ENCODE measurements at regions not wholly inside any gene's neighbourhood (a gene's known extent, or its start where the extent isn't known, plus 50 kb on each side); places are given as distances from the start of the nearest gene placed in this dataset.
A peak's percentile ranks its signal among the peaks of the same experiment; 100 is the strongest.
"Not testable (repeated sequence)": the region's sequence is repeated elsewhere in the genome, so short reads cannot be mapped to it uniquely, and the experiment has no call there.

DNA sequence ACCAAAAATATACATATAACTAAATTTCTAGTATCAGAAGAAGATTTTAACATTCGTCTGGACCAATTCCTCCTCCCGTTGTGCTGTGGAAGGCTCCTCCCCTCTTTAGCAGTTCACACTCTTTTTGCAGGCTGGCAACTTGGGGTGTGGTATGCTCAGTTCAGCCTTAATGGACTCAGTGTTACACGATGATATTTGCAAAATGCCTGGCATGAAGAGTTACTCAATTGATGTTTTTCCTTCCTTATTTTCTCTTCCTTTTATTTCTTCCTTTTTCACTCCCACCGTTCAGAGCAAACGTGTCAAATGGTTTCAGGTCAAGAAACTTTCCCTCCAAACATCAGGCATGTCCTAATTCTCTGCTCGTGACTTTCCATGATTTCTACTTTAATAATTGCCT, 248.3 kb downstream of the PHF14 start:
- no peak for DNase-seq

DNA sequence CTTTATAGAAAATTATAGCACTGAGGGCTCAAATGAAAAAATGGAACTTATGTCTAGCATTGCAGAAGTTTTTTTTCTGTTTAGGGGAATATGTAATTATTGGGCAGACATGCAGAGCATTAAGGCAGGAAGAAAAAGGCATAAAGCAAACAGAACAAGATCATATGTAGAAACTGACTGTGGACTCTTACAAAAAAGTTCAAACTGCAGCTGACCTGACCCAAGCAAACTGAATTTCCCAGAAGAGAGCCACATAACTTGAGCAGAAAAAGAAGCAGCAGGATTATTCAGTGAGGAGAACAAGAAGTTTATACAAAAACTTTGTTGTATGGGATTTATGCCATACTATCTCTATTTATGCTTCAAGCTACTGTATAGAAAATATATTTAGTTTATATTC, 250.9 kb downstream of the PHF14 start:
- no peak for DNase-seq

DNA sequence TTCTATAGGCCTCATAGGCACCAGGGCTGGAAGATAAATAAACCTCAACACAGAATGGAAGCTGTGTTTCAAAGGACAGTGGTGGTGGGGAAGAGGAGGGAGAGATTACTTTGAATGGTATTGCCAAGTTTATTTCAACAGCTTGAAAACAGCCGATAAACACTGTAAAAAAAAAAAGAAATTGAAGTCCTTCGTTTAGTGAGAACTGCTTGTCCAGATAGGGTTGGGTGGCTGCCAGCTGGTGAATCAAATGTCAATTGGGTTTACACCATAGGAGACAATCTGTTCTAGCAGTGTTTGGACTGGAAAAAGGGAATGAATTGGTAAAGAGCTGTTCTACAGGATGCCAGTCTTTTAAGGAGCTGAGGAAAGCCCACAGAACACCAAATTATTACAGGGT, 254.8 kb downstream of the PHF14 start:
- DNase-seq = no peak

DNA sequence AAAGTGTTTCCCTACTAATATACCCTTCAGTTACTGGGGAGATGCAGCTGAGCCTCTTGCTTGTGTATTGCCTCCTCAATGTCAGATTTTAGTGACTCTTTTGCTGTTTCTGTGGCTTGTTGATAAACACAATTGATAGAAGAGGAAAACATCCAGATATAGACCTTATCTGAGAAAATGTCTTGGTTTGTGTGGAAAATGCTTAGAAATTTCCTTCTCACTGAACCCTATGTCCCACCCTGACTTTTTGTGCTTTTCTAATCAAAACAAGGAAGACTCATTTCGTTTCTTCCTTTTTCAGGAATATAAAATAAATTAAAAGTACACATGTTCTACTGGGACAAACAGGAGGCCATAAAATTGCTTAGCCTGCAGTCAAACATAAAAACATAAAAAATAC, 257.5 kb downstream of the PHF14 start:
- DNase-seq = no peak

DNA sequence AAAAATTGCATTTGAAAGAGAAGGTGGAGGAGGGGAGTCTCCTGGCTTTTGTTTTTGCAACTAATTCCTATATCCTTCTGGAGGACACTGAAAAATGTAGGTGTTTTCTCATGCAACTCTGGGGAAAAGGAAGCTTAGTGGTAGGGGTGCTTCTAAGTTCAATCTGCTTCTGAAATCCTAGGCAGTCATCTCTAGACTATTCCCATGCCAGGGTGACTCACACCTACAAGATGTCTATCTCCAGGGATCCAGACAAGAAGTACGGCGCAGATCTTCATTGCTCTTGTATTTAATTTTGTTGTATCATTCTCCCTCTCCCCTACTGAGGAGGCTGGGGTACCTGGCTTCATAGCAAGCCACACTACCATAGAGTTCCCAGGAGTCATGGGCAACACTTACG, 258.8 kb downstream of the PHF14 start:
- no peak for DNase-seq

DNA sequence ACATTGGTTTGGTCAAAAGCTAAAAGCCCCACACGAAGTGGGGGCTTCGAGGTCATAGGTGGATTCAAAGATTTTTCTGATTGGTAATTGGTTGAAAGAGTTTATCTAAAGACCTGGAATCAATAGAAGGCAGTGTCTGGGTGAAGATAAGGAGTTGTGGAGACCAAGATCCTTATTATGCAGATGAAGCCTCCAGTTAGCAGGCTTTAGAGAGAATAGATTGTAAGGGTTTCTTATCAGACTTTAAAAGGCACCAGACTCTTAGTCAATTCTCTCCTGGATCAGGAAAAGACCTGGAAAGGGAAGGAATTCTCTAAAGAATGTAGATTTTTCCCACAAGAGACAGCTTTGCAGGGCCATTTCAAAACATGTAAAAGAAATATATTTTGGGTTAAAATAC, 260.2 kb downstream of the PHF14 start:
- DNase-seq = no peak

DNA sequence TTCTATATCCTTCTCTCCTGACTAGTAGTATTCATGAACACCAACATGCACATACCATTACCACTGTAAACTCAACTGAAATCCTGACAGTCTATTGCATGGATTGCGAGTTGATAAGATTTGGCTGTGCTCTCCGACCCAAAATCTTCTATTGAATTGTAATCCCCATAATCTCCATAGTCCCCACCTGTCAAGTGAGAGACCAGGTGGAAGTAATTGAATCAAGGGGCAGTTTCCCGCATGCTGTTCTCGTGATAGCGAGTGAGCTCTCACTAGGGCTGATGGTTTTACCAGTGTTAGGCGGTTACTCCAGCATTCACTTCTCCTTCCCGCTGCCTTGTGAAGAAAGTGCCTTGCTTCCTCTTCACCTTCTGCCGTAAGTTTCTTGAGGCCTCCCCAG, 261.8 kb downstream of the PHF14 start:
- DNase-seq = no peak

DNA sequence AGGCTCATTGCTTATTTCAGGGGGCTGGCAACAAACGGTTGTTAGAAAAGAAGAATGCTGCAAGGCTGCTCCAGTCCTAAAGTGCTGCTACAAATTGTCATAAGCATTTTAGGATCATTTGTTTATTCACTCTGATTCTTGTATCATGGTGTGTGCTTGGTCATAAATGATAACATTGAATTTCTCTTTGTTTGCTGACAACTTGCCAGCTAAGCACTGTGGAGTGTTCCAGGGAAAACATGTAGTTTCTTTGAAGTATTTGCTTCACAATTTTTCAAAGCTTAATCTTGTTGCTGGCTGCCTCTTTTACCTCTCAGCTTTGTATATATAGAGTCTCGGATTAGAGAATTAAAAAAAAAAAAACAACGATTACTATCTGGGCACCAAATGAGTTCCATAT, 263.0 kb downstream of the PHF14 start:
- DNase-seq = no peak

DNA sequence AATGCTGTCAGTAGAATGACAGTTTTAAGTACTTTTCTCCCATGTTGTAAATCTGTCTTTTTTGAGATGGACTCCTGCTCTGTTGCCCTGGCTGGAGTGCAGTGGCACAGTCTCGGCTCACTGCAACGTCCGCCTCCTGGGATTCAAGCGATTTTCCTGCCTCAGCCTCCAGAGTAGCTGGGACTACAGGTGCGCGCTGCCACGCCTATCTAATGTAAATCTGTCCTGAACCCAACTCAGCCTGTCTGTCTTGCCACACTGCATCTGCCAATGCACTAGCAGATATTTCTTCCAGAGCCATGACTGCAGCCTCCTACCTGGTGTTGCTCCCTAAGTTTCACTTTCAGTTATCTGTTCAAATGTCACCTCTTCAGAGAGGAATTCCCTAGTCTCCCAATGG, 264.1 kb downstream of the PHF14 start:
- DNase-seq = no peak

DNA sequence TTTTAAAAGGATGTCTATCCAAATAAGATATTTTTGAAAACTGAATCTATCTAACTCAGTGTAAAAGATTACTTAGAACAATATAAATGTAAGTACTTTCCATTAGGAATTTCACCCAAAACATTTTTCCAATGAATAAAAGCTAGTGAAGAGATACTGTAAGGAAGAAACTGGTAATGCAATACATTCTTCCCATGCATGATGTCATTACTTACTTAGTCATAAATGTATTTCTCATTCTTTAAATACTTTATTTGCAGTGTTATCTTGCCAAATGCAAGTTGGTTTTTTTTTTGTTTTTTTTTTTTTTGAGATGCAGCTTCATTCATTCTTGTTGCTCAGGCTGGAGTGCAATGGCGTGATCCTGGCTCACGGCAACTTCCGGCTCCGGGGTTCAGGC, 265.6 kb downstream of the PHF14 start:
- no peak for DNase-seq

DNA sequence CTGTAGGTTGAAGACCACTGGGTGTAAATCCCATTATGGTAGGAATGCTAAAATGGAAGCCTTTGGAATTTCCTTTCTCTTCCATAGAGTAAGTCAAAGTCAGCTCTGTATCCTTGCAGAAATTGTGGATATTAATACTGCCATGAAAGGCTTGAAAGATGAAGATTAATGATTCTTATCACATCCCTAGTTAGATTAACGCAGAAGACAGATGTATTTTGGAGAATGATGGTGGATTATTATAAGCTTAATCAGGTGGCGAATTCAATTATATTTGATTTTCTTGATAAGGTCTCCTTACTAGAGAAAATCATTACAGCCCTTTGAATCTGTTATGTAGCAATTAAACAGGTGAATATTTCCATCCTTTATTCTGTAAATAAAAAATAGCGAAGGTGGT, 270.1 kb downstream of the PHF14 start:
- DNase-seq = no peak

DNA sequence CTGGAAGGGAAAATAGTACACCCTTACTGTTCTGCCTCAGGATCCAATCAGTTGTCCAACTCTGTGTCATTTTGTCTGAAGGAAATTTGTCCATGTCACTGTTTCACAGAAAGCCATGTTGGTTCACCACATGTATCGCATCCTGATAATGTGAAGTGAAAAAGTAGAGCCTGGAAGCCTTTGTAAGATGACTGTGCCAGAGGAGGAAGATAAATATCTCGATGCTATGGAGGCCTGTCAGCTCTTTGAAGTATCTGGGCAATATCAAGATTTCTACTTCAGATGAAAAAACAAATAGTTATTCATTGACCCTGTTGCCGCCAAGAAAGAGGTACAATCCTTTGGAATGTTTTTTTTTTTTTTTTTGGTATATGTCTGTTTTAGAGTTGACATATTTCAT, 270.5 kb downstream of the PHF14 start:
- DNase-seq = no peak

DNA sequence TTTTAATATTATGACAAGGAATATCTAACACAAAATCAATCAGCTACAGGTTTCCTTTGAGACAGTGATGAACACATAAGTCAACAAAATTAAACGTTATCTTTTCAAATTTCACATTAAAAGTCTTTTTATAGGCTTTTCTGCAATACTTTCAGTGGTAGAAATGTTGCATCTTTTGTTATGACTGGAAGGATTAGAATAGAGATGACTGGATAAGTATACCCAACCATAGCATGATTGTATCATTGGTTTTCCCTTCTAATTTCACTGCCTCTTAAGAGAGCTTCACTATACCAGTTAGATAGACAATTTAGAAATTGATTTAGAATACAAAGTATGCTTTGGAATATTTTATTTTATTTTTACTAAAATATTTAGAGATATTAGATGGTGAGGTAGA, 273.9 kb downstream of the PHF14 start:
- no peak for DNase-seq

DNA sequence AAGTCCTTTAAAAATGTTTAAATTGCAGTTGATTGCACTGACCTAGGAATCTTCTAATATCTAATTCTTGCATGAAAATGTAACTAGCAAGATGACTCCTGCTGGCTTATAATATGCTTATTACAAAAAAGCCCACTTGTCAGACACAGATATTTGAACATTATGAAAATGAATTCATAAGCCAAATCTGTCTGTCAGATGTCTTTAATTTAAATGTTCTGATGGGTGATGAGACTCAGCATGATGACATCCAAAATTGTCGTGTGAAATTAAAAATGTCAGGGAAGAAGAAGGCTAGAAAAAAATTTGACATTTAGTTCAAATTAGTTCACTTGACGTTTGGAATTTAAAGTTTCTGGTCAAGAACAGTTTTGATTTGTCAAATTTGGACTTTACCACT, 277.8 kb downstream of the PHF14 start:
- DNase-seq = no peak

DNA sequence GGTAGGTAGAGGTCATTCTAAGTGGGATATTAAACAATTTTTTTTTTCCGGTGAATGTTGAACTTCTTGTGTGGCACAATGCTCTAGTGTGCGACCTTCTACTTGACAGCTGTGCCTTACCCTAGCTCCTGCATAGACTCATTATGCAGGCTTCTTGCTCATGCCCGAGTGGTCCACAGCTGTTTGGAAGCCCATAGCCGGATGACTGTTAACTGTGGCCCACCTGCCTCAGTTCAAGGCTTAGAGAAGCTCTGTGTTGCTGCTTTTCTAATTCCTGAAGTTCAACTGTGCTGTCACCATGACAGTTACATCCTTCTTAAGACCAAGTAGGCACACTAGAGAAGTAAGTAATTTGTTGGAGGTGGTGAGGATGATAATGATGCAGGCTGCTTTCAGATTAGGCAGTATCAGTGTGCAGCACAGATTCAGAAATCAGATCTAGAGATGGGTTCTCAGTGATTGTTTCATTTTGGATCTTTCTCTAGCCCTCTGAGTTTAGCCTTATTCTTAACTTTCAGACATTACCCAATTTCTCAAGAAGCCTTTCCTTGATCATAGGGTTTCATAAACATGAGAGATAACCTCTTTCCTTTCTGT, 278.4 kb downstream of the PHF14 start:
- no peak for DNase-seq

DNA sequence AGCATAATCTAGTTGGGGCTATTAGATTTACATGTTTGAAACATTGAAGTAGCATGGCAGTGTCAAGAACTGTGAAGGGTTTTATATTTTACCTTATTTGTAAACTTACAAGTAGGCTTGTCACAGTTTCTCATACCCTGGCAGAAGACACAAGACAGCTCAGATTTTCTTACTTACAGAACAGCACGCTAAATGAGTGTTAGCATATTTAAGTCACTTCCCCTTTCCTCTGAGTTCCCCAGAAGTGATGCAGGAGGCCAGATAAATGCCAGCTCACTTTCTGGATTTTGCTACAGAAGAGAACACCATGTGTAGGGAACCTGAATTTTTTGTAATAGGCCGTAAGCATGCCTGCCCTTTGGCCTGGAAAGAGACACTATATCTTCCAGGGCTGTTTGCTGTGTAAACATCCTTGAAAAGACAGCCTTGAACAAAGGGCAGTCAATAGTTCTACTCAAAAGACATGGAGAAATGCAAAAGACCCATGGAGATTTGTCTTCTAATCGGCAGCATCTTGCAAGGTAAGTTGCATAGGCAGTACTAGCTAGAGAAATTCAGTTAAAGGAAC, 279.1 kb downstream of the PHF14 start:
- no peak for DNase-seq

DNA sequence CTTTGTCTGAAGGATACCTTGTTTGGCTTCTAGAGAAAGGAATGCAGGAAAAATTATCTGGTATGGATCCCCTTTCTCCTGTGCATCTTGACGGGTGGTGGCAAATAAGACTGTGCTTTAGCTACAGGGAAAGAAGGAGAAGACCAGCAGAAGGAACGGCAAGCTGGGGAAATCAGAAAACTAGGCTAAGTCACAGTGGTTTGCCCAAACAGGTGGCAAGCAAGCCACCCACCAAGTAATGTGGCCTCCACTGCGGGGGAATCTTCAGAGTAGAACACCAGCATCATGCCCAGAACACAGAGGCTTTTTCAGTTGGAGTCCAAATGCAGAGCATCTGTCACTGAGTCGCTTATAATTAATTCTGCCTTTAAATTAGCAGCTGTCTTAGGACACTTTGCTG, 282.8 kb downstream of the PHF14 start:
- DNase-seq = no peak

DNA sequence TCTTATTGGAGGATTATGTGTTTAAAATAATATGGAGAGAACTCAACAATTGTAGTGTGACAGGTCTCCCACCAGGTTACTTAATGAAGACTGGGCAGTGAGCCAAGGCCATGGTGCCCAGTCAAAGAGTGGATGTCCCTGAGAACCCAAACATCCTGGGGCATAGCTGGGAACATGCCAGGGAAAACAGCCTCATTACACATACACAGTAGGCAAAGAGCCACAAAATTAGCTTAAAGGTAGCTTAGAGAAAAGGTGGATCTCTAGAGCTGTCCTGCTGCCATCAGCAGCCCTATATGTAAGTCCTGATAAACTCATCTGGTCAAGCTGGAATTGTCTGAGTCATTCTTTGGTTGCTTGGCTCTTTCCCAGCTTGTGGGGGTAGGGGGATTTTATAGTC, 287.8 kb downstream of the PHF14 start:
- DNase-seq = peak; percentile 19

DNA sequence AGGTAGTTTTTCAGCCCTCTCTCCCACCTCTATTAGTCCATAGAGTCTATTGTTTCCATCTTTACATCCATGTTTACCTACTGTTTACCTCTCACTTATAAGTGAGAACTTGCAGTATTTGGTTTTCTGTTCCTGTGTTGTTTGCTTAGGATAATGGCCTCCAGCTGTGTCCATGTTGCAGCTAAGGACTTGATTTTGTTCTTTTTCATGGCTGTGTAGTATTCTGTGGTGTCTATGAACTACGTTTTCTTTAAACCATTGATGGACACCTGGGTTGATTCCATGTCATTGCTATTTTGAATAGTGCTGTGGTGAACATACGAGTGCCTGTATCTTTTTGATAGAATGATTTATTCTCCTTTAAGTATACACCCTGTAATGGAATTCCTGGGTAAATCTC, 292.4 kb downstream of the PHF14 start:
- no peak for DNase-seq

DNA sequence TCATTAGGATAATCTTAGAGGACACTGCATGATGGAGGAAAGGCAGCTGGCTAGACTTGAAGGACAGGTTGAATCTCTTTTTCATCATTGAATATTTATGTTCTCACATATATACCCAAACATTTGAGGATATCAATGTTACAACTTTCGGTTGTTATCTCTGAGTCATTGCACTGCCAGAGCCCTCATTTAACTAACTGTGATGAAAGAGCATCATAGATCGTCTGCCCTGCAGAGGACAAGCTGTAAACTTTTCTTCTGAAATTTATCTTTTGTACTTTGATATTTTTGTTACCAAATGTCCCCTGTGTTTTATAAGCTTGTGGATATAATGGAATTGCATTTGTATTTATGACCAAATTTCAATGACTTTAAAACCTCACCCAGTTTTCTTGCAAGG, 298.7 kb downstream of the PHF14 start:
- no peak for DNase-seq

DNA sequence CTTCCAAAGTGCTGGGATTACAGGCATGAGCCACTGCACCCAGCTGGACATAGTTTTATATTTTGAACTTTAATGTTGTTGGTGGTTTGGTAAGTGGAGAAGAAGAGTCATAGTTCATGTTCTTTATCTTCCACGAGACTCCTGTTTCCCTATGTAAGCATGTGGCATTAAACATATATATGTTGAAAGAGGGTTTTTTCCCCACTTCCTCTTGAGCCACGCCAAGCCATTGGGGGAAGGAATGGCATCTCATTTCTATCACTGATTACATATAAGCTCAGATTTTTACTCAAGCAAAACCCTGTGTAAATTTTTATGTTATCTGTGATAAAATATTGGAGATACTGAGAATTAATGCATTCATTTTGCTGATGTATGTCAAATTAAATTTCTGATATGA, 300.4 kb downstream of the PHF14 start:
- no peak for DNase-seq

DNA sequence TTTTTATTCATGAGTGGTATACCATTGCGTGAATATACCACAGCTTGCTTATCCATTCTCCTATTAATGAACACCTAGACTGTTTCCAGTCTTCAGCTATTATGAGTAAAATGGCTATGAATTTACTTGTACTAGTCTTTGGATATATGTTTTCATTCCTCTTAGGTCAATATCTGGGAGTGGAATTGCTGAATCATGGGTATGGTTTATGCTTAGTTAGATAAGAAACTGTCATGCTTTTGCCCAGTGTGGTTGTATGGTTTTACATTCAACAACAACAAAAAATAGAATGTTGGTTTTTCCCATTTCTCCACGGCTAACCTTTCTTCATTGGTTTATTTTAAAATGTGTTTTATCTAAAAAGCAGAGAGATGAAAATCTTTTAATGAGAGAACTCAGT, 308.3 kb downstream of the PHF14 start:
- no peak for DNase-seq

DNA sequence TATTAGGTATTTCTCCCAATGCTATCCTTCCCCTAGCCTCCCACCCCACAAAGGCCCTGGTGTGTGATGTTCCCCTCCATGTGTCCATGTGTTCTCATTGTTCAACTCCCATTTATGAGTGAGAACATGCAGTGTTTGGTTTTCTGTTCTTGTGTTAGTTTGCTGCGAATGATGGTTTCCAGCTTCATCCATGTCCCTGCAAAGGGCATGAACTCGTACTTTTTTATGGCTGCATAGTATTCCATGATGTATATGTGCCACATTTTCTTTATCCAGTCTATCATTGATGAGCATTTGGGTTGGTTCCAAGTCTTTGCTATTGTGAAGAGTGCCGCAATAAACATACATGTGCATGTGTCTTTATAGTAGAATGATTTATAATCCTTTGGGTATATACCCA, 309.9 kb downstream of the PHF14 start:
- DNase-seq = not testable (repeated sequence)

DNA sequence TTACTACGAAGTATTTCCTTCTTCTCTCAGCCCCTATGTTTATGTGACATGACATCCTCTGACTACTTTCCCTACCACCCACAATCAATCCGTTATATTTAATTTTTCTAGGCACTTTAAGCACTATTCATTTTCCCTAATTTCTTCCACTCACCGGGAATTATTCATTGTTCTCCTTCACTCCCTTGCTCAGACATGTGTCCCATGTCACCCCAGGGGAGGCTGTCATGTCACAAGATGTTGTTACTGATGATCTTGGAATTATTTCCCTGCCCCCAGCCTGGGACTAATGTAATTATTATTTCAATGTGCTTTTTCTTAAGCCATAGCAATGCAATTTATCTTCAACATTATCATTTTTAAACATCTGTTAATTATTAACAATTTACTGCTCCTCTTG, 317.2 kb downstream of the PHF14 start:
- DNase-seq = peak; percentile 55

DNA sequence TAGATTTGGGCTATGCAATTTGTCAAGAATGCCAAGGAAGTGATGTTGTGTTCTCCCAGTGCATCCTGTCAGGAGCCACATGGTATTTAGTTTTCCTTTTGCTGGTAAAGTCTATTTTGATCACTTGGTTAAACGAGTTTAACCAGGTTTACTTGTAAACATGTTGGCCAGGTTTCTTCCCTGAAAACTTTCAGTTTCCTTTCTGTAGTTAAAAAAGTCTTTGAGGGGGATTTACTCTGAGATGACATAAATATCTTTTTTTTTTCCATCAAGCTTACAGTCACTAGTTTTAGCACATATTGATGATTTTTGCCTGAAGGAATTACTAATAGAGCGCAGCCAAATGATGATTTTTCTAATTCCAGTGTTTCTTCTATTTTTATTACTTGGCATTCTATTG, 320.5 kb downstream of the PHF14 start:
- DNase-seq = no peak

DNA sequence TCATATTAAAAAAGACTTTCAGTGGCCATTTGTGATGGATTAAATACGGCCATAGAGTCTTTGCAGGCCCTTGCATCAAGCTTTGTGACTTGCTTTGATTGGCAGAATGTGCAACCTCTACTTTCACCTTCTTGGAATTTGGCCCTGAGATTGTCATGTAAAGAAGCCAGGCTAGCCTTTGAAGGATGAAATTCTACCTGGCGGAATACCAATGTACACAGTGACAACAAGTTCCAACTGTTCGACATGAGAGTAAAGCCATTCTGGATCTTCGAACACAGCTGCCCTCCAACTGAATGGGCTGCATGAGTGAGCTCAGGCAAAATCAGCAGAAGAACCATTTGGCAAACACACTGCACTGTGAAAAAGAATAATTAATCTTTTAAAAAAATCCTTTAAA, 321.3 kb downstream of the PHF14 start:
- DNase-seq = no peak
